ENCODE measurements at regions not wholly inside any gene's neighbourhood (a gene's known extent, or its start where the extent isn't known, plus 50 kb on each side); places are given as distances from the start of the nearest gene placed in this dataset.

DNA sequence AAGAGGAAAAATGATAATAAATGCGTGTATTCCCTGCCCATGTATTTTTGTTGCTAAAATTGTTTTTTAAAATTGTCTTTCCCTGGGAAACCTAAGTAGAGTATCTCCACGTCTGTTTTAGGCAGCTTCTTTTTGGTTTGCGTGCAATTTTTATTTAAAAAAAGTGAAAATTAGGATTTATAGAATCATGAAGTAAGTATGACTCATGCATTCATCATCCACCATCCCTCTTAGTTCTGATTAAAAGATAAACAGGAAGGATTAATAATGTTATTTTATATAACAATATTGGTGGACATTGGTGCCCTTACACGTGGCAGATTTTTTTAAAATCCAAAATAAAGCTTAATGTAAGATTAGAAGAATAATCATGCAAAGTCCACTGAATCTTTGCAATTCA is 358.7 kb downstream of the MED10 start:
- TF ChIP-seq, protein P1, sequence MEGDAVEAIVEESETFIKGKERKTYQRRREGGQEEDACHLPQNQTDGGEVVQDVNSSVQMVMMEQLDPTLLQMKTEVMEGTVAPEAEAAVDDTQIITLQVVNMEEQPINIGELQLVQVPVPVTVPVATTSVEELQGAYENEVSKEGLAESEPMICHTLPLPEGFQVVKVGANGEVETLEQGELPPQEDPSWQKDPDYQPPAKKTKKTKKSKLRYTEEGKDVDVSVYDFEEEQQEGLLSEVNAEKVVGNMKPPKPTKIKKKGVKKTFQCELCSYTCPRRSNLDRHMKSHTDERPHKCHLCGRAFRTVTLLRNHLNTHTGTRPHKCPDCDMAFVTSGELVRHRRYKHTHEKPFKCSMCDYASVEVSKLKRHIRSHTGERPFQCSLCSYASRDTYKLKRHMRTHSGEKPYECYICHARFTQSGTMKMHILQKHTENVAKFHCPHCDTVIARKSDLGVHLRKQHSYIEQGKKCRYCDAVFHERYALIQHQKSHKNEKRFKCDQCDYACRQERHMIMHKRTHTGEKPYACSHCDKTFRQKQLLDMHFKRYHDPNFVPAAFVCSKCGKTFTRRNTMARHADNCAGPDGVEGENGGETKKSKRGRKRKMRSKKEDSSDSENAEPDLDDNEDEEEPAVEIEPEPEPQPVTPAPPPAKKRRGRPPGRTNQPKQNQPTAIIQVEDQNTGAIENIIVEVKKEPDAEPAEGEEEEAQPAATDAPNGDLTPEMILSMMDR (IDR thresholded peaks at IDR 0.05; ENCODE audit: low read depth, low read length, poor library complexity, severe bottlenecking): no peak
- TF ChIP-seq EZH2phosphoT487 (IDR thresholded peaks at IDR 0.05; ENCODE audit: borderline replicate concordance, low read length): no peak

Data from DOHH2 (cell line).